GM18870 (cell line): ENCODE measurements at regions not wholly inside any gene's neighbourhood (a gene's known extent, or its start where the extent isn't known, plus 50 kb on each side); places are given as distances from the start of the nearest gene placed in this dataset.

Source experiments
- ATAC-seq: cut with Tn5 transposase; IDR thresholded peaks from one replicate; pipeline ENCODE4 v1.9.1; 2021; ENCODE audit warnings: moderate library complexity; ENCODE audit not compliant: unreplicated experiment

DNA sequence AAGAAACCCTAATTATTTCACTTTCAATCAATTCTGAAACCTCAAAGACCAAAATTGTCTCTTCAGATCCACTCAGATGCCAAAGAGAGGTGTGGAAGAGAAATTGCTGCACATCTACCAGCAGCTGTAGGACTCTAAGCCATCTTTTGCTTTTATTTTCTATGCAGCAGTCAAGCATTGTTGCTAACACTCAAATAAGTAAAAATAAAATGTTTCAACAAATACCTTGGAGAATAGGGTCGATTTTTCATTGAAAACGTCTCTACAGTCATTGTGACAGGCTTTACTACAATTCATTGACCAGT, 66.4 kb upstream of the CFAP20DC start:
- ATAC-seq: no peak

DNA sequence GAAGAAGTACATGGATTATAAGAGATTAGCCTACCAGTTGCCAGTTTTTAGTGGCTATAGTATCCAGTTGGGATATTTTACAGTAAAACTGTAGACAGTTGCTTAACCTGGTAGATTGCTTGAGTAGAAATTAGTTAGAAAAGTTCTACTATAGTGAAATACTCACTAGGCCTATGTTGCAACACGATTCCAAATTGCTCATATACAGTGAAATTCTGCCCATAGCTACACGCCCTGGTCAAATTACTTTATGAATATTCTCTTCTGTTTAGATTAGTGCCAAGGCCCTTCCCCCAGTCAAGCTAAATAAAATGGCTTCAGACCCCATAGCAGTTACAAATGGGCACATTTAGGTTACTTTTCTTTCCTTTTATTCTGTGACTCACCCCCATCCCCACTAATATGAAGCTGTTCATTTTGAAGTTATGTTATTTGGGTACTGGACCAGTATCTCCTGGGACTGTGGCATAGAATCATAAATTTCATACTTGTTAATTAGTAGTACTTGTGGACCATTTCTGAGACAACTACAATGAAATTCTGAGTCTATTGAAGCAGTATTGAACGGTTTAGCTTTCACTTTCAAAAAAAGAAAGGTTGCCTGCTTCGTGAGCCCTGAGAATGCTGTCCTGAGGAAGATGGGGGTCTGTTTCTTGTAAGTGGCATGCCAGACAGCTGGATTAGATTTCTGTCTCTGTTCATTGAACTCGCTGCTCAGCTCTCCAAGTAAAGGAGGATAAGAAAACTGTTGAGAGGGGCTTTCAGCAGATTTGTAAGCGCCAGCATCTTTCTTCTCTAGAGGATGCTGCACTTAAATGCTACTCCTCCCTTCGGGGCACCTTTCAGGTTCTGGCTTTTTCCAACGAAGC, 65.8 kb upstream of the CFAP20DC start:
- no peak for ATAC-seq

DNA sequence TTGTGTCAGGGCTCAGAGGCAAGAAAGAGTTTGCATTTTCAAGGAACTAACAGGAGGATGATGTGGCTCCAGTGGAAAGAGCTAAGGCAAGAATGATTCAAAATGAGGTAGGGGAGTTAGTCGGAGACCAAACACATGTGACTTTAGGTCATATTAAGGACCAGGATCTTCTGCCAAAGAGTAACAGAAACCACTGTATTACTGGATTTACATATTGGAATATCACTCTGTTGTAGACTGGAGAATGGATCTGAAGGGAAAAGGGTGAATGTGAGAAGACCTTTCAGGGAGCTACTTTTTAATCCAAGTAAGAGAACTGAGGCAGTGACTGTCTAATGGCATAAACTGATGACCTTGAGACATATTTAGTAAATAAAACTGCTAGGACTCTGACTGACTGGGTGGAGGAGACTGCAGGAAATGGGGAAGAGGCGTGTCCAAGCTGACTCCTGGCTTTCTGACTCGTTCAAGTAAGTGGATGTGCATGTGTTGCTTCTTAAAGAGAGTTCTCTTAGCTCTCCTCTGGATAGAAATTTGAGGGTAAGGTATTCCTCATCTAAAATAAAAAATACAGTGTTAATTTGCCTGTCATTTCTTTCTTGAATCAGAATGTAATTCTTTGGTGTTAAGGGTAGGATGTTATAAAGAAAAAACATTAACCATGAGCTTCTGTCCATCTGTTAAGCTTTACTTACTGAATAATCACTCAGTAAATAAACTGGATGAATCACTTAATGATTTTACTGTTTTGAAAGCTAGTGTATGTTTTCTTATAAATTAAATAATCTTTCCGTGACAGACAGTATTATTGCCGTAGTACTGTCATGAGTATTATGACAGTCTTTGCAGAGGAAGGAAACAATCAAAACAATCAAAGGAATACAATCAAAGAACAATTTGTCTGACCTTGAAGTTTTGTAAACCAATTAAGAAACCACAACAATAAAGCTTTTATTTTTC, 58.3 kb upstream of the CFAP20DC start:
- ATAC-seq: no peak

- no peak for ATAC-seq
Observed at GRCh38 chr3:59106085-59106648, 56.3 kb upstream of the CFAP20DC start.

- ATAC-seq: no peak
Observed at GRCh38 chr3:59103552-59103951, 53.7 kb upstream of the CFAP20DC start.

DNA sequence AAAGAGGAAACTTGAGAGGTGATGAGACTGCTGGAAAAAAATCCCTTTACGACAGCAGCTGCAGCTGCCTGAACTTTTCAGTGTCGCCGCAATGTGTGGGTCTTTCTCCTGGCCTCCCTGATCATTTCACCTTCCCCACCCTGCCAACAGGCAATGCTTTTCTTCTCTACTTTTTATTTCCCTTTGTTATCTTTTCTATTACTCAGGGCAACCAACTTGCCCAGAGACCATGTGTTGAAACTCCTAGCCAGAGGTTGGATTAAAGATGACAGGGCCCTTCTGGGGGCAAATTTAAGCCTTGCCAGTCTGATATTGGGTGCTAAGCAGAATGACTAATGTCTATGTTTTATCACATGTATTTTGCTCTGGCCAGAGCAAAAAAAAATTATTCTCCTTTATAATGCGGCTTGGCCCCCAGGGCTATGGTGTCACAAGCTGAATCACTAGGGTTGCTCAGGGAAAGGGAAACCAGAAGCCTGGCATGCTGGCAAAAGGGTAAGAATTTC, 51.5 kb upstream of the CFAP20DC start:
- no peak for ATAC-seq
